CD14-positive monocyte (primary cell): ENCODE measurements at regions not wholly inside any gene's neighbourhood (a gene's known extent, or its start where the extent isn't known, plus 50 kb on each side); places are given as distances from the start of the nearest gene placed in this dataset.
"Not testable (repeated sequence)": the region's sequence is repeated elsewhere in the genome, so short reads cannot be mapped to it uniquely, and the experiment has no call there.

Experiments used
- DNase-seq, 3 donors: peaks; one replicate each; pipeline ENCODE4 v3.0.0-alpha.2; 2011 to 2022
- H2AFZ ChIP-seq: 2 replicates; pipeline ENCODE4 v1.6.0; 2012; ENCODE audit warnings: mild to moderate bottlenecking, low read depth, low read length, inconsistent platforms; ENCODE audit not compliant: insufficient read depth, poor library complexity, severe bottlenecking
- H3K27ac ChIP-seq, 2 donors: 1 replicate in 1 of 2; 2 replicates in 1 of 2; pipeline ENCODE4 v1.5.1; 2012 to 2013; ENCODE audit warnings: low read length in 2 of 2, control low read depth in 1 of 2, inconsistent platforms in 1 of 2, low read depth in 1 of 2, mild to moderate bottlenecking in 1 of 2
- H3K27me3 ChIP-seq, 2 donors: one replicate each; pipeline versions ENCODE4 v1.6.0 to v1.6.1; 2011 to 2013; ENCODE audit warnings: low read length in 2 of 2; ENCODE audit not compliant: control insufficient read depth in 2 of 2, insufficient read depth in 2 of 2
- H3K36me3 ChIP-seq, 2 donors: replicated peaks in 1 of 2; 1 replicate in 1 of 2; 2 replicates in 1 of 2; pipeline versions ENCODE4 v1.5.1 to v1.6.1; 2012 to 2013; ENCODE audit warnings: low read length in 2 of 2, control low read depth in 1 of 2, inconsistent platforms in 1 of 2, mild to moderate bottlenecking in 1 of 2; ENCODE audit not compliant: insufficient read depth in 2 of 2, control insufficient read depth in 1 of 2
- H3K4me1 ChIP-seq, 2 donors: 1 replicate in 1 of 2; 2 replicates in 1 of 2; pipeline versions ENCODE4 v1.5.1 to v1.6.1; 2012 to 2013; ENCODE audit warnings: low read length in 2 of 2, control low read depth in 1 of 2, inconsistent platforms in 1 of 2, mild to moderate bottlenecking in 1 of 2, moderate library complexity in 1 of 2; ENCODE audit not compliant: insufficient read depth in 2 of 2, control insufficient read depth in 1 of 2
- H3K4me2 ChIP-seq: replicated peaks from 2 replicates; pipeline ENCODE3; 2012; ENCODE audit warnings: low read length, moderate library complexity, mild to moderate bottlenecking; ENCODE audit not compliant: poor library complexity, severe bottlenecking; ENCODE audit errors: extremely low read depth
- H3K4me3 ChIP-seq, 3 experiments: fragments of 200-600 bp in 1 of 3; sonication (generic) in 1 of 3; replicated peaks in 1 of 3; 1 replicate in 2 of 3; 2 replicates in 1 of 3; pipeline ENCODE4 v1.5.1; 2011 to 2013; ENCODE audit warnings: low read length in 3 of 3, mild to moderate bottlenecking in 3 of 3, control low read depth in 2 of 3, low read depth in 2 of 3, inconsistent platforms in 1 of 3, moderate library complexity in 1 of 3
- H3K79me2 ChIP-seq: 2 replicates; pipeline ENCODE4 v1.6.0; 2012; ENCODE audit warnings: mild to moderate bottlenecking, control low read depth, inconsistent platforms, low read length, moderate library complexity; ENCODE audit not compliant: insufficient read depth
- H3K9ac ChIP-seq: 2 replicates; pipeline ENCODE4 v1.6.0; 2017; ENCODE audit warnings: low read length, mild to moderate bottlenecking; ENCODE audit not compliant: insufficient read depth, poor library complexity, severe bottlenecking
- H3K9me3 ChIP-seq, 2 donors: replicated peaks in 1 of 2; 1 replicate in 1 of 2; 2 replicates in 1 of 2; pipeline versions ENCODE4 v1.5.1 to v1.6.1; 2012 to 2013; ENCODE audit warnings: low read length in 2 of 2, control low read depth in 1 of 2; ENCODE audit not compliant: control insufficient read depth in 1 of 2, insufficient read depth in 1 of 2
- H4K20me1 ChIP-seq: 2 replicates; pipeline ENCODE4 v1.6.0; 2012; ENCODE audit warnings: mild to moderate bottlenecking, low read length, control low read depth, moderate library complexity; ENCODE audit not compliant: insufficient read depth
- H3K27ac Mint-ChIP-seq, 7 donors: one replicate each; pipeline ENCODE4 v1.8.0; 2020; ENCODE audit warnings: mild to moderate bottlenecking in 7 of 7, mixed read lengths in 7 of 7, moderate library complexity in 6 of 7, inconsistent platforms in 2 of 7
- H3K27me3 Mint-ChIP-seq, 3 donors: one replicate each; pipeline ENCODE4 v1.8.0; 2021 to 2022; ENCODE audit warnings: low read depth in 3 of 3, mild to moderate bottlenecking in 3 of 3, mixed read lengths in 3 of 3, moderate library complexity in 3 of 3, inconsistent platforms in 1 of 3
- H3K36me3 Mint-ChIP-seq, 2 donors: one replicate each; pipeline ENCODE4 v1.8.0; 2020; ENCODE audit warnings: mixed read lengths in 2 of 2, inconsistent platforms in 1 of 2, mild to moderate bottlenecking in 1 of 2
- H3K4me1 Mint-ChIP-seq: one replicate; pipeline ENCODE4 v1.8.0; 2020; ENCODE audit warnings: mild to moderate bottlenecking, mixed read lengths
- H3K4me3 Mint-ChIP-seq, 2 donors: one replicate each; pipeline ENCODE4 v1.8.0; 2020; ENCODE audit warnings: mild to moderate bottlenecking in 2 of 2, mixed read lengths in 2 of 2, moderate library complexity in 1 of 2
- H3K9me3 Mint-ChIP-seq, 7 donors: one replicate each; pipeline ENCODE4 v1.8.0; 2020 to 2022; ENCODE audit warnings: mixed read lengths in 7 of 7, mild to moderate bottlenecking in 6 of 7, moderate library complexity in 6 of 7, inconsistent platforms in 2 of 7
- WGBS: methylation state at CpG from one replicate; pipeline ENCODE4 v1.1.5; 2013; ENCODE audit warnings: missing lambda C conversion rate; ENCODE audit not compliant: insufficient coverage; 5-methylcytosine and 5-hydroxymethylcytosine counted together
- intact Hi-C, 2 donors: fragments of 100-400 bp; cut with micrococcal nuclease; formaldehyde crosslinking; loops; one replicate each; pipeline versions ENCODE4 v1.15.0 to v1.15.1; 2023
- TF ChIP-seq, protein P1 (sequence below): fragments of 200-600 bp; IDR thresholded peaks from one replicate; pipeline ENCODE4 v1.8.0; 2022; ENCODE audit warnings: antibody characterized with exemption, mild to moderate bottlenecking

GRCh38 chr6:106782536-106783285 lies 153.3 kb downstream of the QRSL1 start:
- Mint-ChIP-seq H3K36me3 (no peaks in the 10 kb centered on the region), H3K27me3 (peaks cover 2 to 9% (median 3%) of the 10 kb centered on the region in 3 donors), H3K4me1 (no peaks in the 10 kb centered on the region), H3K27ac (no peak overlapping the region), H3K4me3 (no peak overlapping the region), H3K9me3 (peaks cover 7 to 25% (median 12%) of the 10 kb centered on the region in 7 donors)
- TF ChIP-seq, protein P1, sequence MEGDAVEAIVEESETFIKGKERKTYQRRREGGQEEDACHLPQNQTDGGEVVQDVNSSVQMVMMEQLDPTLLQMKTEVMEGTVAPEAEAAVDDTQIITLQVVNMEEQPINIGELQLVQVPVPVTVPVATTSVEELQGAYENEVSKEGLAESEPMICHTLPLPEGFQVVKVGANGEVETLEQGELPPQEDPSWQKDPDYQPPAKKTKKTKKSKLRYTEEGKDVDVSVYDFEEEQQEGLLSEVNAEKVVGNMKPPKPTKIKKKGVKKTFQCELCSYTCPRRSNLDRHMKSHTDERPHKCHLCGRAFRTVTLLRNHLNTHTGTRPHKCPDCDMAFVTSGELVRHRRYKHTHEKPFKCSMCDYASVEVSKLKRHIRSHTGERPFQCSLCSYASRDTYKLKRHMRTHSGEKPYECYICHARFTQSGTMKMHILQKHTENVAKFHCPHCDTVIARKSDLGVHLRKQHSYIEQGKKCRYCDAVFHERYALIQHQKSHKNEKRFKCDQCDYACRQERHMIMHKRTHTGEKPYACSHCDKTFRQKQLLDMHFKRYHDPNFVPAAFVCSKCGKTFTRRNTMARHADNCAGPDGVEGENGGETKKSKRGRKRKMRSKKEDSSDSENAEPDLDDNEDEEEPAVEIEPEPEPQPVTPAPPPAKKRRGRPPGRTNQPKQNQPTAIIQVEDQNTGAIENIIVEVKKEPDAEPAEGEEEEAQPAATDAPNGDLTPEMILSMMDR = no peak
- H3K36me3 ChIP-seq = no peaks in the 10 kb centered on the region
- no peak overlapping the region for H3K4me2 ChIP-seq
- H4K20me1 ChIP-seq = no peaks in the 10 kb centered on the region
- H3K4me3 ChIP-seq = no peak overlapping the region
- H3K27me3 ChIP-seq = no peaks in the 10 kb centered on the region
- H2AFZ ChIP-seq = no peak overlapping the region
- no peak overlapping the region for H3K27ac ChIP-seq
- 70% methylated on average over 11 of the region's 13 CpGs for WGBS
- H3K4me1 ChIP-seq = no peaks in the 10 kb centered on the region
- no peaks in the 10 kb centered on the region for H3K79me2 ChIP-seq
- DNase-seq = no peak
- H3K9ac ChIP-seq = no peak overlapping the region
- peaks cover 0 to 3% of the 10 kb centered on the region in 2 donors for H3K9me3 ChIP-seq
- intact Hi-C loops = no loop called here

DNA sequence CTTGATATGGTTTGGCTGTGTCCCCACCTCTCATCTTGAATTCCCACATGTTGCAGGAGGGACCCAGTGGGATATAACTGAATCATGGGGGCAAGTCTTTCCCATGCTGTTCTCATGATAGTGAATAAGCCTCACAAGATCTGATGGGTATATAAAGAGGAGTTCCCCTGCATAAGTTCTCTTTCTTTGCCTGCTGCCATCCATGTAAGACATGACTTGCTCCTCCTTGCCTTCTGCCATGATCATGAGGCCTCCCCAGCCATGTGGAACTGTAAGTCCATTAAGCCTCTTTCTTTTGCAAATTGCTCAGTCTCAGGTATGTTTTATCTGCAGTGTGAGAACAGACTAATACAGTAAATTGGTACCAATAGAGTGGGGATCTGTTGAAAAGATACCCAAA lies 150.2 kb downstream of the QRSL1 start:
- Mint-ChIP-seq H3K9me3 (peaks cover 7 to 25% (median 12%) of the 10 kb centered on the region in 7 donors), H3K27me3 (peaks cover 0 to 10% (median 2%) of the 10 kb centered on the region in 3 donors)
- H3K79me2 ChIP-seq, H3K27me3 ChIP-seq, H3K27ac ChIP-seq, H3K4me1 Mint-ChIP-seq, H4K20me1 ChIP-seq, H3K9me3 ChIP-seq, H2AFZ ChIP-seq, H3K4me2 ChIP-seq, H3K4me3 Mint-ChIP-seq, H3K9ac ChIP-seq, H3K36me3 ChIP-seq, intact Hi-C loops, H3K27ac Mint-ChIP-seq, H3K4me3 ChIP-seq, H3K4me1 ChIP-seq, H3K36me3 Mint-ChIP-seq, DNase-seq: not testable (repeated sequence)
